HFFc6 (cell line): ENCODE measurements at regions not wholly inside any gene's neighbourhood (a gene's known extent, or its start where the extent isn't known, plus 50 kb on each side); places are given as distances from the start of the nearest gene placed in this dataset.
A peak's percentile ranks its signal among the peaks of the same experiment; 100 is the strongest.
"Not testable (repeated sequence)": the region's sequence is repeated elsewhere in the genome, so short reads cannot be mapped to it uniquely, and the experiment has no call there.

ENCODE experiments used
- DNase-seq: peaks from one replicate; pipeline ENCODE4 v3.0.0-alpha.2; 2018
- H3K27ac Mint-ChIP-seq: 2 replicates; pipeline ENCODE4 v1.8.0; 2020; ENCODE audit warnings: mild to moderate bottlenecking, mixed read lengths
- H3K27me3 Mint-ChIP-seq: 2 replicates; pipeline ENCODE4 v1.8.0; 2021; ENCODE audit warnings: mild to moderate bottlenecking, moderate library complexity, mixed read lengths; ENCODE audit not compliant: insufficient read depth
- H3K36me3 Mint-ChIP-seq: 2 replicates; pipeline ENCODE4 v1.8.0; 2021; ENCODE audit warnings: low read depth, mixed read lengths
- H3K4me1 Mint-ChIP-seq: 2 replicates; pipeline ENCODE4 v1.8.0; 2020; ENCODE audit warnings: low read depth, mixed read lengths
- H3K4me3 Mint-ChIP-seq: 2 replicates; pipeline ENCODE4 v1.8.0; 2020; ENCODE audit warnings: mild to moderate bottlenecking, moderate library complexity, mixed read lengths
- H3K9me3 Mint-ChIP-seq: 2 replicates; pipeline ENCODE4 v1.8.0; 2020; ENCODE audit warnings: mild to moderate bottlenecking, mixed read lengths
- CTCF ChIP-seq: fragments of 200-600 bp; sonication (generic); IDR thresholded peaks from 2 replicates; pipeline ENCODE4 v1.5.0; 2021; ENCODE audit warnings: antibody characterized with exemption, mild to moderate bottlenecking

- no peak for TF ChIP-seq CTCF
- H3K4me1 Mint-ChIP-seq, result no peaks in the 10 kb centered on the region
Measured at GRCh38 chrX:98897191-98897590, 1512.9 kb downstream of the PCDH19 start.

GRCh38 chrX:98850639-98851038 is 1559.4 kb downstream of the PCDH19 start:
- H3K27ac Mint-ChIP-seq, H3K9me3 Mint-ChIP-seq, H3K4me1 Mint-ChIP-seq, H3K27me3 Mint-ChIP-seq, H3K36me3 Mint-ChIP-seq, H3K4me3 Mint-ChIP-seq: not testable (repeated sequence)
- peak; percentile 59 for TF ChIP-seq CTCF
- DNase-seq, result peak; percentile 1

More at GRCh38 chrX:98897191-98897590, 1512.9 kb downstream of the PCDH19 start:
- H3K27ac Mint-ChIP-seq, result no peak overlapping the region
- no peaks in the 10 kb centered on the region for H3K9me3 Mint-ChIP-seq
- H3K4me3 Mint-ChIP-seq, result no peak overlapping the region
- DNase-seq, result no peak
- no peaks in the 10 kb centered on the region for H3K36me3 Mint-ChIP-seq
- no peaks in the 10 kb centered on the region; the same call in 1 of the 2 replicates for H3K27me3 Mint-ChIP-seq
